ENCODE measurements at regions not wholly inside any gene's neighbourhood (a gene's known extent, or its start where the extent isn't known, plus 50 kb on each side); places are given as distances from the start of the nearest gene placed in this dataset.

DNA sequence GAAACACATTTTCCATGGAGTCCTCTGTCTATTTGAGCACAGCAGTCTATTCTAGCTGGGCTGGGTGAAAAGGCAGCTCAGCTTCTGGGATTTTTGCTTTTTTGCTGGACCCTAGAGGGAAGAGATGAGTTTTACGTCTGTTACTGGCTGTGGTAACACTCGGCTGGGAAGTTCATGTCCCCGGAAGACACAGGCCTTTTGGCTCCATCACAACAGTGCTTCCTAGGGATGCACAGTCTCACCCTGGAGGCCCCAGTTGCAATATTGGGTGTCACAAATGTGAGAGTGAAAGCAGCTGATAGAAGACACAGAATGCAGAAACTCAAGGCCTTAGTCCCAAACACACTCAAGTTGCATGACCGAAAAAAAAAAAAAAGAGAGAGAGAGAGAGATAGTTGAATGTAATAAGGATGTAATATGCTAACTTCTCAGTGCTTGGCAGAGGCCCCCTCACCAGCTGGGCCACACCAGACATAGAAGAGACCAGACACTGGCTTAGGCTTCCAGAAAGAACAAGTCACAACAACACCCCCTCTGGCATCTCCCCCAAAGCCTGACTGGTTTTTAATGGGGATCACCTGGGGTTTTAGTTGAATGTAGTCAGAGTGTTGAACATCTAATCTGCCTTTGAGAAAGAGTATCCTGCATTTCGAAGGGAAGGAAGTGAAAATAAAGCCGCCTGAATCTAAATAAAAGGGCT, 545.4 kb upstream of the FZD8 start:
- TF ChIP-seq SUZ12 (IDR thresholded peaks at IDR 0.05; ENCODE audit: extremely low read depth, insufficient read depth, insufficient read length) = no peak
- no peak for TF ChIP-seq YY1 (IDR thresholded peaks at IDR 0.05; ENCODE audit: insufficient read depth, insufficient read length)

All from NT2/D1 (cell line).